Vagina (tissue), 2 donors: ENCODE measurements at regions not wholly inside any gene's neighbourhood (a gene's known extent, or its start where the extent isn't known, plus 50 kb on each side); places are given as distances from the start of the nearest gene placed in this dataset.
"Not testable (repeated sequence)": the region's sequence is repeated elsewhere in the genome, so short reads cannot be mapped to it uniquely, and the experiment has no call there.

Source experiments
- DNase-seq, 2 donors: peaks; one replicate each; pipeline ENCODE4 v3.0.0-alpha.2; 2017; ENCODE audit errors: extremely low spot score in 2 of 2
- H3K27ac ChIP-seq: fragments of 200-600 bp; sonication (generic); one replicate; pipeline ENCODE4 v1.5.1; 2019
- H3K27me3 ChIP-seq: fragments of 200-600 bp; sonication (generic); one replicate; pipeline ENCODE4 v1.5.1; 2019
- H3K36me3 ChIP-seq, 2 donors: fragments of 200-600 bp; sonication (generic); one replicate each; pipeline ENCODE4 v1.5.1; 2017 to 2019
- H3K4me1 ChIP-seq: fragments of 200-600 bp; sonication (generic); one replicate; pipeline ENCODE4 v1.5.1; 2019
- H3K4me3 ChIP-seq, 2 donors: fragments of 200-600 bp; sonication (generic); 1 replicate in 1 of 2; 2 replicates in 1 of 2; pipeline ENCODE4 v1.5.1; 2016 to 2019
- H3K9me3 ChIP-seq: fragments of 200-600 bp; sonication (generic); one replicate; pipeline ENCODE4 v1.5.1; 2019
- CTCF ChIP-seq, 3 experiments: fragments of 450-650 bp in 2 of 3; fragments of 200-600 bp in 1 of 3; sonication (generic) in 1 of 3; IDR thresholded peaks; one replicate each; pipeline ENCODE4 v1.5.1; 2017 to 2019; ENCODE audit warnings: antibody characterized with exemption in 3 of 3, mild to moderate bottlenecking in 2 of 3, moderate library complexity in 2 of 3
- POLR2A ChIP-seq, 2 donors: fragments of 450-650 bp; IDR thresholded peaks; one replicate each; pipeline ENCODE4 v1.6.1; 2017; ENCODE audit warnings: antibody characterized with exemption in 2 of 2, mild to moderate bottlenecking in 2 of 2, moderate library complexity in 2 of 2
- POLR2AphosphoS5 ChIP-seq, 2 donors: sonication (generic); formaldehyde crosslinking; IDR thresholded peaks; one replicate each; pipeline ENCODE4 v1.9.0; 2017; ENCODE audit warnings: antibody characterized with exemption in 2 of 2, mild to moderate bottlenecking in 2 of 2, low read depth in 1 of 2; ENCODE audit not compliant: insufficient read depth in 1 of 2
- intact Hi-C: fragments of 100-400 bp; cut with DNase I; formaldehyde crosslinking; loops from one replicate; pipeline ENCODE4 v1.15.1; 2023

GRCh38 chr1:185435696-185436379, 118.8 kb upstream of the IVNS1ABP start:
- no peak for DNase-seq
- no peak overlapping the region for H3K27ac ChIP-seq
- intact Hi-C loops, result no loop called here
- no peaks in the 10 kb centered on the region for H3K27me3 ChIP-seq
- no peak for TF ChIP-seq POLR2AphosphoS5 (IDR thresholded peaks at IDR 0.05; ENCODE audit: insufficient read depth in 1 of 2, low read depth in 1 of 2)
- TF ChIP-seq POLR2A (IDR thresholded peaks at IDR 0.05), result no peak
- TF ChIP-seq CTCF (IDR thresholded peaks at IDR 0.05), result no peak
- no peak overlapping the region for H3K4me3 ChIP-seq
- no peaks in the 10 kb centered on the region for H3K36me3 ChIP-seq
- peaks cover 16% of the 10 kb centered on the region for H3K4me1 ChIP-seq
- H3K9me3 ChIP-seq, result no peaks in the 10 kb centered on the region

- Histone ChIP-seq H3K27ac (no peak overlapping the region), H3K4me3 (no peak overlapping the region), H3K9me3 (no peaks in the 10 kb centered on the region), H3K36me3 (no peaks in the 10 kb centered on the region), H3K27me3 (no peaks in the 10 kb centered on the region), H3K4me1 (peaks cover 10% of the 10 kb centered on the region)
- intact Hi-C loops, result no loop called here
- DNase-seq, result no peak
- no peak for TF ChIP-seq CTCF (IDR thresholded peaks at IDR 0.05)
- no peak for TF ChIP-seq POLR2A (IDR thresholded peaks at IDR 0.05)
- no peak for TF ChIP-seq POLR2AphosphoS5 (IDR thresholded peaks at IDR 0.05; ENCODE audit: insufficient read depth in 1 of 2, low read depth in 1 of 2)
Measured at GRCh38 chr1:185434721-185435120, 117.7 kb upstream of the IVNS1ABP start.

GRCh38 chr1:185433667-185434066, 116.6 kb upstream of the IVNS1ABP start:
- no peak overlapping the region for H3K4me3 ChIP-seq
- no peaks in the 10 kb centered on the region for H3K4me1 ChIP-seq
- no peaks in the 10 kb centered on the region for H3K9me3 ChIP-seq
- DNase-seq, result no peak
- intact Hi-C loops, result no loop called here
- TF ChIP-seq POLR2AphosphoS5 (IDR thresholded peaks at IDR 0.05; ENCODE audit: insufficient read depth in 1 of 2, low read depth in 1 of 2), result no peak
- TF ChIP-seq POLR2A (IDR thresholded peaks at IDR 0.05), result no peak
- TF ChIP-seq CTCF (IDR thresholded peaks at IDR 0.05), result no peak
- H3K36me3 ChIP-seq, result no peaks in the 10 kb centered on the region
- H3K27ac ChIP-seq, result no peak overlapping the region
- H3K27me3 ChIP-seq, result no peaks in the 10 kb centered on the region

- Histone ChIP-seq H3K27me3 (no peaks in the 10 kb centered on the region), H3K4me1 (no peaks in the 10 kb centered on the region), H3K4me3 (no peak overlapping the region), H3K9me3 (no peaks in the 10 kb centered on the region), H3K27ac (no peak overlapping the region), H3K36me3 (no peaks in the 10 kb centered on the region)
- no peak for DNase-seq
- intact Hi-C loops, result no loop called here
- TF ChIP-seq POLR2AphosphoS5 (IDR thresholded peaks at IDR 0.05; ENCODE audit: insufficient read depth in 1 of 2, low read depth in 1 of 2) (no peak), CTCF (IDR thresholded peaks at IDR 0.05) (no peak), POLR2A (IDR thresholded peaks at IDR 0.05) (no peak)
Measured at GRCh38 chr1:185432948-185433347, 115.9 kb upstream of the IVNS1ABP start.

GRCh38 chr1:185431612-185432011, 114.6 kb upstream of the IVNS1ABP start:
- intact Hi-C loops, result no loop called here
- H3K36me3 ChIP-seq, result no peaks in the 10 kb centered on the region
- no peak for TF ChIP-seq POLR2A (IDR thresholded peaks at IDR 0.05)
- TF ChIP-seq CTCF (IDR thresholded peaks at IDR 0.05), result no peak
- no peak for TF ChIP-seq POLR2AphosphoS5 (IDR thresholded peaks at IDR 0.05; ENCODE audit: insufficient read depth in 1 of 2, low read depth in 1 of 2)
- H3K27me3 ChIP-seq, result no peaks in the 10 kb centered on the region
- no peak for DNase-seq
- H3K27ac ChIP-seq, result no peak overlapping the region
- peaks cover 11% of the 10 kb centered on the region for H3K4me1 ChIP-seq
- H3K4me3 ChIP-seq, result no peak overlapping the region
- no peaks in the 10 kb centered on the region for H3K9me3 ChIP-seq

- H3K36me3 ChIP-seq, intact Hi-C loops, H3K27ac ChIP-seq, H3K4me3 ChIP-seq, H3K27me3 ChIP-seq, H3K9me3 ChIP-seq, DNase-seq: not testable (repeated sequence)
- H3K4me1 ChIP-seq, result peaks cover 11% of the 10 kb centered on the region
Measured at GRCh38 chr1:185429668-185430067, 112.6 kb upstream of the IVNS1ABP start.
